Panc1 (cell line): ENCODE measurements at regions not wholly inside any gene's neighbourhood (a gene's known extent, or its start where the extent isn't known, plus 50 kb on each side); places are given as distances from the start of the nearest gene placed in this dataset.

Source experiments
- POLR2AphosphoS5 ChIP-seq: IDR thresholded peaks from 2 replicates; pipeline ENCODE4 v1.6.1; 2012; ENCODE audit warnings: mild to moderate bottlenecking, low read depth, low read length, moderate library complexity
- TF ChIP-seq, protein P1 (sequence below): fragments of 450-650 bp; IDR thresholded peaks from 2 replicates; pipeline ENCODE4 v1.5.1; 2017; ENCODE audit warnings: mild to moderate bottlenecking

DNA sequence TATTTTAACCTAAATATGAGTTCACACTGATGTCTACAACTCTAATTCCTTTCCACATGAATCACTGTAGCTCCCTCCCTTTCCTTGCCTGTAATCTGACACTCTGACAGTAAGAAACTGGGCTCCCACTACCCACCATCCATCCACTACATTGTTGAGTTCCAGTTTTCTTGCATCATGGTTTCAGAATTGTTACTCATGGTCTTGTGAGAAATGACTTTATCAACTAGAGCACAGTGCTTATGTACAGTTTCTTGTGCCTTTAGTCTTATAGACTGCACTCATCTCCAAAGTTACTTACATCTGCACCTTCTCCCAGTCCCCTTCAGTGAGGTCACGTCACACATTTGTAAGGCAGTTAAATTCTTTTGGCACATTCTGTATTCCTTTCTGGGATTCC is 78.6 kb downstream of the RTL6 start:
- TF ChIP-seq, protein P1, sequence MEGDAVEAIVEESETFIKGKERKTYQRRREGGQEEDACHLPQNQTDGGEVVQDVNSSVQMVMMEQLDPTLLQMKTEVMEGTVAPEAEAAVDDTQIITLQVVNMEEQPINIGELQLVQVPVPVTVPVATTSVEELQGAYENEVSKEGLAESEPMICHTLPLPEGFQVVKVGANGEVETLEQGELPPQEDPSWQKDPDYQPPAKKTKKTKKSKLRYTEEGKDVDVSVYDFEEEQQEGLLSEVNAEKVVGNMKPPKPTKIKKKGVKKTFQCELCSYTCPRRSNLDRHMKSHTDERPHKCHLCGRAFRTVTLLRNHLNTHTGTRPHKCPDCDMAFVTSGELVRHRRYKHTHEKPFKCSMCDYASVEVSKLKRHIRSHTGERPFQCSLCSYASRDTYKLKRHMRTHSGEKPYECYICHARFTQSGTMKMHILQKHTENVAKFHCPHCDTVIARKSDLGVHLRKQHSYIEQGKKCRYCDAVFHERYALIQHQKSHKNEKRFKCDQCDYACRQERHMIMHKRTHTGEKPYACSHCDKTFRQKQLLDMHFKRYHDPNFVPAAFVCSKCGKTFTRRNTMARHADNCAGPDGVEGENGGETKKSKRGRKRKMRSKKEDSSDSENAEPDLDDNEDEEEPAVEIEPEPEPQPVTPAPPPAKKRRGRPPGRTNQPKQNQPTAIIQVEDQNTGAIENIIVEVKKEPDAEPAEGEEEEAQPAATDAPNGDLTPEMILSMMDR = no peak
- no peak for TF ChIP-seq POLR2AphosphoS5
